Activated CD4-positive, alpha-beta memory T cell treated with anti-CD3 and anti-CD28 coated beads, Interleukin-2, amount 10 ng/mL, durations not matched to agents 7 days and 5 days (primary cell): ENCODE measurements at regions not wholly inside any gene's neighbourhood (a gene's known extent, or its start where the extent isn't known, plus 50 kb on each side); places are given as distances from the start of the nearest gene placed in this dataset.
A peak's percentile ranks its signal among the peaks of the same experiment; 100 is the strongest.
"Not testable (repeated sequence)": the region's sequence is repeated elsewhere in the genome, so short reads cannot be mapped to it uniquely, and the experiment has no call there.

ENCODE experiments used
- CTCF ChIA-PET: fragments of 350-600 bp; sonication (Branson Sonifier 250); formaldehyde crosslinking; loops from one replicate; lab custom pipeline; 2021; ENCODE audit warnings: antibody characterized with exemption, inconsistent platforms; lab: Charles Lee
- POLR2A ChIA-PET: fragments of 350-600 bp; sonication (Branson Sonifier 250); formaldehyde crosslinking; loops from one replicate; lab custom pipeline; 2021; ENCODE audit warnings: antibody characterized with exemption; lab: Charles Lee
- DNase-seq: peaks from one replicate; pipeline ENCODE4 v3.0.0-alpha.2; 2020
- H3K27ac Mint-ChIP-seq: one replicate; pipeline ENCODE4 v1.8.0; 2021; ENCODE audit warnings: mild to moderate bottlenecking, mixed read lengths
- H3K27me3 Mint-ChIP-seq: one replicate; pipeline ENCODE4 v1.8.0; 2021; ENCODE audit warnings: mixed read lengths
- H3K36me3 Mint-ChIP-seq: one replicate; pipeline ENCODE4 v1.8.0; 2021; ENCODE audit warnings: low read depth, mixed read lengths
- H3K4me1 Mint-ChIP-seq: one replicate; pipeline ENCODE4 v1.8.0; 2021; ENCODE audit warnings: mixed read lengths
- H3K4me3 Mint-ChIP-seq: one replicate; pipeline ENCODE4 v1.8.0; 2021; ENCODE audit warnings: mild to moderate bottlenecking, mixed read lengths
- H3K9me3 Mint-ChIP-seq: one replicate; pipeline ENCODE4 v1.8.0; 2021; ENCODE audit warnings: mixed read lengths

DNA sequence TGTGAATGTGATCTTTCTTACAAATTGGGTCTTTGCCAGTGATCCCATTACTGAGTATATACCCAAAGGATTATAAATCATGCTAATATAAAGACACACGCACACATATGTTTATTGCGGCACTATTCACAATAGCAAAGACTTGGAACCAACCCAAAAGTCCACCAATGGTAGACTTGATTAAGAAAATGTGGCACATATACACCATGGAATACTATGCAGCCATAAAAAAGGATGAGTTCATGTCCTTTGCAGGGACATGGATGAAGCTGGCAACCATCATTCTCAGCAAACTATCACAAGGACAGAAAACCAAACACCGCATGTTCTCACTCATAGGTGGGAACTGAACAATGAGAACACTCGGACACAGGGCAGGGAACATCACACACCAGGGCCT, 55.5 kb upstream of the ATP2B1 start:
- DNase-seq, POLR2A ChIA-PET: not testable (repeated sequence)

GRCh38 chr12:89762498-89763170, 54.0 kb upstream of the ATP2B1 start:
- Mint-ChIP-seq H3K27ac (no peak overlapping the region), H3K4me1 (peaks cover 35% of the 10 kb centered on the region), H3K4me3 (no peak overlapping the region), H3K36me3 (peaks cover 9% of the 10 kb centered on the region), H3K9me3 (peaks cover 5% of the 10 kb centered on the region), H3K27me3 (no peaks in the 10 kb centered on the region)
- POLR2A ChIA-PET = interaction anchor here (1.8 kb wide), 1 partner anchor 53 kb away, joined by 6 read pairs; no protein-coding TSS in a partner anchor
- no peak for DNase-seq
- CTCF ChIA-PET = no interaction called here

More for the DNA sequence above, 55.5 kb upstream of the ATP2B1 start:
- peaks cover 12% of the 10 kb centered on the region for H3K36me3 Mint-ChIP-seq
- H3K9me3 Mint-ChIP-seq, H3K4me3 Mint-ChIP-seq, H3K27ac Mint-ChIP-seq, H3K27me3 Mint-ChIP-seq, CTCF ChIA-PET: not testable (repeated sequence)
- H3K4me1 Mint-ChIP-seq = peaks cover 29% of the 10 kb centered on the region

- peaks cover 44% of the 10 kb centered on the region for H3K4me1 Mint-ChIP-seq
- ChIA-PET POLR2A (interaction anchor here (0.7 to 2.7 kb wide), 3 partner anchors 27 to 103 kb away, joined by 3 to 18 read pairs (median 7); partner anchors contain the start of gene ATP2B1), CTCF (no interaction called here)
- peak overlapping the region; percentile 29 for H3K27ac Mint-ChIP-seq
- H3K27me3 Mint-ChIP-seq = no peaks in the 10 kb centered on the region
- H3K9me3 Mint-ChIP-seq = peaks cover 4% of the 10 kb centered on the region
- no peak overlapping the region for H3K4me3 Mint-ChIP-seq
- peaks cover 9% of the 10 kb centered on the region for H3K36me3 Mint-ChIP-seq
- no peak for DNase-seq
Measured at GRCh38 chr12:89760783-89761182, 52.1 kb upstream of the ATP2B1 start.
